ENCODE measurements at regions not wholly inside any gene's neighbourhood (a gene's known extent, or its start where the extent isn't known, plus 50 kb on each side); places are given as distances from the start of the nearest gene placed in this dataset.
"Not testable (repeated sequence)": the region's sequence is repeated elsewhere in the genome, so short reads cannot be mapped to it uniquely, and the experiment has no call there.

GRCh38 chr3:127438371-127438770 lies 150.5 kb upstream of the PRR20G start:
- DNase-seq: no peak

GRCh38 chr3:127435299-127435698 lies 147.5 kb upstream of the PRR20G start:
- DNase-seq: not testable (repeated sequence)

GRCh38 chr3:127431066-127431465 lies 143.2 kb upstream of the PRR20G start:
- DNase-seq: no peak

GRCh38 chr3:127428344-127428997 lies 140.6 kb upstream of the PRR20G start:
- no peak for DNase-seq

GRCh38 chr3:127427666-127428065 lies 139.8 kb upstream of the PRR20G start:
- DNase-seq: no peak

- no peak for DNase-seq
Measured at GRCh38 chr3:127427156-127427555, 139.3 kb upstream of the PRR20G start.

- DNase-seq: no peak
Measured at GRCh38 chr3:127426444-127427153, 138.8 kb upstream of the PRR20G start.

GRCh38 chr3:127425505-127426443 lies 137.9 kb upstream of the PRR20G start:
- DNase-seq: no peak

GRCh38 chr3:127424766-127425504 lies 137.1 kb upstream of the PRR20G start:
- DNase-seq: no peak

GRCh38 chr3:127423856-127424765 lies 136.3 kb upstream of the PRR20G start:
- DNase-seq: no peak

- no peak for DNase-seq
Measured at GRCh38 chr3:127422663-127423375, 135.0 kb upstream of the PRR20G start.

GRCh38 chr3:127421943-127422662 lies 134.3 kb upstream of the PRR20G start:
- no peak for DNase-seq

GRCh38 chr3:127420829-127421228 lies 133.0 kb upstream of the PRR20G start:
- DNase-seq: no peak

- no peak for DNase-seq
Measured at GRCh38 chr3:127419641-127420553, 132.1 kb upstream of the PRR20G start.

- DNase-seq: no peak
Measured at GRCh38 chr3:127419182-127419581, 131.3 kb upstream of the PRR20G start.

GRCh38 chr3:127418560-127419147 lies 130.8 kb upstream of the PRR20G start:
- no peak for DNase-seq

- no peak for DNase-seq
Measured at GRCh38 chr3:127417709-127418559, 130.1 kb upstream of the PRR20G start.

- DNase-seq: no peak
Measured at GRCh38 chr3:127413871-127414270, 126.0 kb upstream of the PRR20G start.
